ENCODE measurements at regions not wholly inside any gene's neighbourhood (a gene's known extent, or its start where the extent isn't known, plus 50 kb on each side); places are given as distances from the start of the nearest gene placed in this dataset.
"Not testable (repeated sequence)": the region's sequence is repeated elsewhere in the genome, so short reads cannot be mapped to it uniquely, and the experiment has no call there.

GRCh38 chr7:76971201-76971600 is 61.0 kb downstream of the SPDYE17 start:
- not testable (repeated sequence) for H3K4me3 ChIP-seq (ENCODE audit: low read depth, low read length)

- not testable (repeated sequence) for H3K4me3 ChIP-seq (ENCODE audit: low read depth, low read length)
Measured at GRCh38 chr7:76969892-76970291, 62.3 kb downstream of the SPDYE17 start.

- H3K4me3 ChIP-seq (ENCODE audit: low read depth, low read length): not testable (repeated sequence)
Measured at GRCh38 chr7:76965731-76966548, 66.2 kb downstream of the SPDYE17 start.

GRCh38 chr7:76964050-76964449 is 68.1 kb downstream of the SPDYE17 start:
- not testable (repeated sequence) for H3K4me3 ChIP-seq (ENCODE audit: low read depth, low read length)

- not testable (repeated sequence) for H3K4me3 ChIP-seq (ENCODE audit: low read depth, low read length)
Measured at GRCh38 chr7:76963061-76963460, 69.1 kb downstream of the SPDYE17 start.

GRCh38 chr7:76960400-76960986 is 71.7 kb downstream of the SPDYE17 start:
- H3K4me3 ChIP-seq (ENCODE audit: low read depth, low read length): not testable (repeated sequence)

GRCh38 chr7:76959573-76960399 is 72.4 kb downstream of the SPDYE17 start:
- not testable (repeated sequence) for H3K4me3 ChIP-seq (ENCODE audit: low read depth, low read length)

- H3K4me3 ChIP-seq (ENCODE audit: low read depth, low read length): not testable (repeated sequence)
Measured at GRCh38 chr7:76956531-76956930, 75.6 kb downstream of the SPDYE17 start.

- H3K4me3 ChIP-seq (ENCODE audit: low read depth, low read length): not testable (repeated sequence)
Measured at GRCh38 chr7:76955124-76955523, 77.0 kb downstream of the SPDYE17 start.

- not testable (repeated sequence) for H3K4me3 ChIP-seq (ENCODE audit: low read depth, low read length)
Measured at GRCh38 chr7:76944603-76945002, 87.6 kb downstream of the SPDYE17 start.

- H3K4me3 ChIP-seq (ENCODE audit: low read depth, low read length): not testable (repeated sequence)
Measured at GRCh38 chr7:76941809-76942765, 90.1 kb downstream of the SPDYE17 start.

- H3K4me3 ChIP-seq (ENCODE audit: low read depth, low read length): not testable (repeated sequence)
Measured at GRCh38 chr7:76937781-76938180, 94.4 kb downstream of the SPDYE17 start.

GRCh38 chr7:76937330-76937729 is 94.8 kb downstream of the SPDYE17 start:
- not testable (repeated sequence) for H3K4me3 ChIP-seq (ENCODE audit: low read depth, low read length)

- H3K4me3 ChIP-seq (ENCODE audit: low read depth, low read length): not testable (repeated sequence)
Measured at GRCh38 chr7:76936346-76936745, 95.8 kb downstream of the SPDYE17 start.

GRCh38 chr7:76934711-76935110 is 97.5 kb downstream of the SPDYE17 start:
- not testable (repeated sequence) for H3K4me3 ChIP-seq (ENCODE audit: low read depth, low read length)

GRCh38 chr7:76932957-76933356 is 99.2 kb downstream of the SPDYE17 start:
- H3K4me3 ChIP-seq (ENCODE audit: low read depth, low read length): not testable (repeated sequence)

GRCh38 chr7:76931441-76931840 is 100.7 kb downstream of the SPDYE17 start:
- not testable (repeated sequence) for H3K4me3 ChIP-seq (ENCODE audit: low read depth, low read length)

- H3K4me3 ChIP-seq (ENCODE audit: low read depth, low read length): not testable (repeated sequence)
Measured at GRCh38 chr7:76930416-76930815, 101.7 kb downstream of the SPDYE17 start.

GRCh38 chr7:76928751-76929150 is 103.4 kb downstream of the SPDYE17 start:
- not testable (repeated sequence) for H3K4me3 ChIP-seq (ENCODE audit: low read depth, low read length)

GRCh38 chr7:76927741-76928393 is 104.3 kb downstream of the SPDYE17 start:
- not testable (repeated sequence) for H3K4me3 ChIP-seq (ENCODE audit: low read depth, low read length)
